ENCODE measurements at regions not wholly inside any gene's neighbourhood (a gene's known extent, or its start where the extent isn't known, plus 50 kb on each side); places are given as distances from the start of the nearest gene placed in this dataset.

- TF ChIP-seq, protein P1, sequence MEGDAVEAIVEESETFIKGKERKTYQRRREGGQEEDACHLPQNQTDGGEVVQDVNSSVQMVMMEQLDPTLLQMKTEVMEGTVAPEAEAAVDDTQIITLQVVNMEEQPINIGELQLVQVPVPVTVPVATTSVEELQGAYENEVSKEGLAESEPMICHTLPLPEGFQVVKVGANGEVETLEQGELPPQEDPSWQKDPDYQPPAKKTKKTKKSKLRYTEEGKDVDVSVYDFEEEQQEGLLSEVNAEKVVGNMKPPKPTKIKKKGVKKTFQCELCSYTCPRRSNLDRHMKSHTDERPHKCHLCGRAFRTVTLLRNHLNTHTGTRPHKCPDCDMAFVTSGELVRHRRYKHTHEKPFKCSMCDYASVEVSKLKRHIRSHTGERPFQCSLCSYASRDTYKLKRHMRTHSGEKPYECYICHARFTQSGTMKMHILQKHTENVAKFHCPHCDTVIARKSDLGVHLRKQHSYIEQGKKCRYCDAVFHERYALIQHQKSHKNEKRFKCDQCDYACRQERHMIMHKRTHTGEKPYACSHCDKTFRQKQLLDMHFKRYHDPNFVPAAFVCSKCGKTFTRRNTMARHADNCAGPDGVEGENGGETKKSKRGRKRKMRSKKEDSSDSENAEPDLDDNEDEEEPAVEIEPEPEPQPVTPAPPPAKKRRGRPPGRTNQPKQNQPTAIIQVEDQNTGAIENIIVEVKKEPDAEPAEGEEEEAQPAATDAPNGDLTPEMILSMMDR (IDR thresholded peaks at IDR 0.05) = no peak
- no peak for TF ChIP-seq POLR2A (IDR thresholded peaks at IDR 0.05)
- TF ChIP-seq POLR2AphosphoS5 (IDR thresholded peaks at IDR 0.05; ENCODE audit: insufficient read depth in 1 of 2, low read depth in 1 of 2) = no peak
These were observed 221.3 kb downstream of the CBLN4 start for GRCh38 chr20:55784036-55784435.

Data from vagina (tissue), 2 donors.